ENCODE measurements at regions not wholly inside any gene's neighbourhood (a gene's known extent, or its start where the extent isn't known, plus 50 kb on each side); places are given as distances from the start of the nearest gene placed in this dataset.

DNA sequence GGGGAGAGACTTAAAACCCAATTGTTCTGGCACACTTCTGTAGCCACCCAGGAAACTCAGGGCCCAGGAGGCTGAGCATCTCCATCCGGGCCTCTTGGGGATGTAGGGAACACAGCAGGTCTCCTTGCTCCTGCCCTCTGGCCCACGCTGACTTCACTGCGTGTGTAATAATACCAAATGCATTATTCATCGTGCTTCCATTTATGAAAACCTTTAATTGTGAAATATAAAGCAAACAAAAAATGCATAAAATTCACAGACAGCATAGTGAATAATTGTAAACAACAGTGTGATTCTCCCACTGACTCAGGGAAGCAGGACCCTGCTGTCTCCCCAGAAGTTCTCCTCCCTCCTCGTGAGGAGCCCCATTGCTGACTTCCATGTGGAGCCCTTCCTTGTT lies 70.3 kb upstream of the SHH start (continued):
- no peak for TF ChIP-seq PHF8 (IDR thresholded peaks at IDR 0.05; ENCODE audit: borderline replicate concordance, low read depth)

DNA sequence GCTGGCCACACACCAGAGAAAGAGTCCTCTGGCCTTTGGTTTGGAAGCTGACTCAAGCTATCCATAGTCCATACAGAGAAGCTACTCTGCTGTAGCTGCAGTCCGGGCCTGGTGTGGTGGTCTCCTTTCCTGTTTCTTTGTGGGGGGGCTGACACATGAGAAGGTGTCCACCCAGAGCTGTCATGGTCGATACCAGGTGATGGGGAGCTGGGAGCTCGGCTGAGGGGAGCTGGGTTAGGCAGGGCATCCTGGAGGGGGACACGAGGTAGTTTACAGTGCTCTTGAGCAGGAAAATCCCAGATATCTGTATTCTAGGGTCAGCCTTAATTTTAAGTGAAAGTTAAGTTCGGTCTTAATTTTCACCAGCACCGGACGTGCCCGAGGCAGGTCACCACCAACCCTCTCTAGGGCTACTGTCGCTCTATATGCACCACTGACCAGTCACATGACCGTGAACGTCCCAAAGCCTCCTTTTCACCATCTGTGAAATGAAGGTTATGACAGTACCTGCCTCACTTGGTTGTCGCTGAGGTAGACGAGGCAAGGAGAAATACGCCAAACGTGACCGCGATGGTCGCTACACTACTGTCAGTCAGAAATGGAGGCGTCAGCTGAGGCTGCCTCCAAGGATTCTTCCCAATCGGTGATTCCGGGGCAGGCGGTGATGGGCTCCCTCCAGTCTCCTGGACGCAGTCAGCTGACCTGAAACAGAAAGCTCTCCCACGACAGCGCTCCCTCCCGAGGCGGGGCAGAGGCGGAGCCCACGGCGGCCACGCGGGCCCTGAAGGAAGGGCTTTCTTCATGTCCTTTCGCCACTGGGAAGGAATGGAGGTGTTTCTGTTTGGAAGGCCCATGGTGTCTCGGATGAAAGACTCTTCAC lies 69.4 kb upstream of the SHH start:
- ATAC-seq (no peak), DNase-seq (ENCODE audit: low read depth in 1 of 2, low spot score in 1 of 2) (no peak), FAIRE-seq (no peak)
- TF ChIP-seq FOSB (CRISPR knock-in tag; IDR thresholded peaks at IDR 0.05): no peak
- TF ChIP-seq, protein P1, sequence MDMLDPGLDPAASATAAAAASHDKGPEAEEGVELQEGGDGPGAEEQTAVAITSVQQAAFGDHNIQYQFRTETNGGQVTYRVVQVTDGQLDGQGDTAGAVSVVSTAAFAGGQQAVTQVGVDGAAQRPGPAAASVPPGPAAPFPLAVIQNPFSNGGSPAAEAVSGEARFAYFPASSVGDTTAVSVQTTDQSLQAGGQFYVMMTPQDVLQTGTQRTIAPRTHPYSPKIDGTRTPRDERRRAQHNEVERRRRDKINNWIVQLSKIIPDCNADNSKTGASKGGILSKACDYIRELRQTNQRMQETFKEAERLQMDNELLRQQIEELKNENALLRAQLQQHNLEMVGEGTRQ (IDR thresholded peaks at IDR 0.05): peak; percentile 32; the same call in 1 of the 2 replicates
- CTCF ChIA-PET: interaction anchor here (0.9 to 2.2 kb wide), 2 partner anchors 19 to 72 kb away, joined by 3 to 7 read pairs; no protein-coding TSS in a partner anchor
- POLR2A ChIA-PET: no interaction called here
- peaks cover 43% of the 10 kb centered on the region for H3K4me1 ChIP-seq
- H3K9me3 ChIP-seq: no peaks in the 10 kb centered on the region
- peak overlapping the region; percentile 41; the same call in 2 of the 3 replicates for H3K4me2 ChIP-seq
- H3K4me3 ChIP-seq: no peak overlapping the region
- H3K27ac ChIP-seq: peak overlapping the region; percentile 68 to 83
- 94% methylated on average over 32 of the region's 34 CpGs for WGBS (ENCODE audit: missing lambda C conversion rate)

DNA sequence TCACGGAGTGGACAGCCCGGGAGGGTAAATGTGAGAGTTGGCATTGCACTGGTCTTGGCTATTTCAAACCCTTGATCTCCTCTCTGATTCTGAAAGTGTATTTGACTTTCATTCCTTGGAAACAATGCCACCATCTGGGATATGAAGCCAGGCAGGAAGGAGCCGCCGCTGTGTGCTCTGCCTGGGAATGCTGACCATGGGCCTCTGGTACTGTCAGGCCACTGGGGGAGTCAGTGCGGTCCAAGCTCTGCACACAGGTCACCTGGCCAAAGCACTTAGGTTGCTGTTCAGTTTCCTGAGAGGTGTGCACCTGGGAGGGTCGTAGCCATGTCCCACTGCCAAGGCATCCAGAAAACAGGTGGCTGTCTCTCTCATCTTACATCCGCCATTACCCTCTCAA lies 68.5 kb upstream of the SHH start:
- TF ChIP-seq HOXA7 (CRISPR knock-in tag; IDR thresholded peaks at IDR 0.05) (no peak), MAFK (IDR thresholded peaks at IDR 0.05; ENCODE audit: partially characterized antibody) (no peak), TP53 (CRISPR knock-in tag; IDR thresholded peaks at IDR 0.05) (no peak), ZNF302 (CRISPR knock-in tag; IDR thresholded peaks at IDR 0.05) (no peak), NPAS2 (CRISPR knock-in tag; IDR thresholded peaks at IDR 0.05; ENCODE audit: borderline replicate concordance) (no peak), JUNB (IDR thresholded peaks at IDR 0.05) (no peak), TFCP2L1 (CRISPR knock-in tag; IDR thresholded peaks at IDR 0.05) (no peak)
- TF ChIP-seq, protein P2, sequence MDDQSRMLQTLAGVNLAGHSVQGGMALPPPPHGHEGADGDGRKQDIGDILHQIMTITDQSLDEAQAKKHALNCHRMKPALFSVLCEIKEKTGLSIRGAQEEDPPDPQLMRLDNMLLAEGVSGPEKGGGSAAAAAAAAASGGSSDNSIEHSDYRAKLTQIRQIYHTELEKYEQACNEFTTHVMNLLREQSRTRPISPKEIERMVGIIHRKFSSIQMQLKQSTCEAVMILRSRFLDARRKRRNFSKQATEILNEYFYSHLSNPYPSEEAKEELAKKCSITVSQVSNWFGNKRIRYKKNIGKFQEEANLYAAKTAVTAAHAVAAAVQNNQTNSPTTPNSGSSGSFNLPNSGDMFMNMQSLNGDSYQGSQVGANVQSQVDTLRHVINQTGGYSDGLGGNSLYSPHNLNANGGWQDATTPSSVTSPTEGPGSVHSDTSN (IDR thresholded peaks at IDR 0.05): no peak
- TF ChIP-seq, protein P3, sequence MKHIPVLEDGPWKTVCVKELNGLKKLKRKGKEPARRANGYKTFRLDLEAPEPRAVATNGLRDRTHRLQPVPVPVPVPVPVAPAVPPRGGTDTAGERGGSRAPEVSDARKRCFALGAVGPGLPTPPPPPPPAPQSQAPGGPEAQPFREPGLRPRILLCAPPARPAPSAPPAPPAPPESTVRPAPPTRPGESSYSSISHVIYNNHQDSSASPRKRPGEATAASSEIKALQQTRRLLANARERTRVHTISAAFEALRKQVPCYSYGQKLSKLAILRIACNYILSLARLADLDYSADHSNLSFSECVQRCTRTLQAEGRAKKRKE (CRISPR knock-in tag; IDR thresholded peaks at IDR 0.05; ENCODE audit: low read depth): no peak
- H3K4me2 ChIP-seq: no peak overlapping the region
- H3K4me3 ChIP-seq: no peak overlapping the region
- POLR2A ChIA-PET: no interaction called here
- no peak for ATAC-seq
- FAIRE-seq: no peak
- CTCF ChIA-PET: interaction anchor here (2.2 kb wide), 1 partner anchor 18 kb away, joined by 7 read pairs; no protein-coding TSS in a partner anchor
- WGBS (ENCODE audit: missing lambda C conversion rate): 88% methylated on average over 7 of the region's 7 CpGs
- no peaks in the 10 kb centered on the region for H3K9me3 ChIP-seq
- peak overlapping the region; percentile 14 to 83; a peak in 3 of 6 replicates for H3K27ac ChIP-seq
- peaks cover 40% of the 10 kb centered on the region for H3K4me1 ChIP-seq
- no peak for DNase-seq (ENCODE audit: low read depth in 1 of 2, low spot score in 1 of 2)

DNA sequence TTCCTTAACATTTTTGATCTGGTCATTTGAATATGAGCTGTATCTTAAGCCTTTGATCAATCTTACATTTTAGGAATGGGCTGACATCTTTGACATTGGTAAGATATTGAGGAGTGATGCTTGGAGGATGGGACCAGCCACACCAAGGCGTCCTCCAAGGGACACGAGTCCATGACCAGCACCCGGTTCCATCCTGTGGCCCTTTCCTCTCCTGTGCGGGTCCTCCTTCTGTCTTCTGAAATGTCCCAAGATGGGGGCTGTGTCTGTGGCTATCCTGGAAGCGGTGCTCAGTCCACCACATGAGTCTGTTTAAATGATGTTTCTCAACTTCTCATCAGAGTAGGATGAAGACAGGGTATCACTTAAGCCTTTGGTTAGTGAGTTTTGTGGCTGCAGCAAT lies 67.3 kb upstream of the SHH start:
- ChIA-PET CTCF (interaction anchor here (1.8 to 2.2 kb wide), 2 partner anchors 16 to 19 kb away, joined by 7 to 8 read pairs; no protein-coding TSS in a partner anchor), POLR2A (no interaction called here)
- TF ChIP-seq KDM1A (IDR thresholded peaks at IDR 0.05; ENCODE audit: low read depth): no peak
- TF ChIP-seq FOSB (CRISPR knock-in tag; IDR thresholded peaks at IDR 0.05): no peak
- TF ChIP-seq TP53 (CRISPR knock-in tag; IDR thresholded peaks at IDR 0.05): no peak
- TF ChIP-seq SMC3 (IDR thresholded peaks at IDR 0.05): no peak
- no peak for TF ChIP-seq HDAC2 (IDR thresholded peaks at IDR 0.05)
- no peak for TF ChIP-seq ESRRA (IDR thresholded peaks at IDR 0.05; ENCODE audit: borderline replicate concordance, low read length)
- TF ChIP-seq TFCP2L1 (CRISPR knock-in tag; IDR thresholded peaks at IDR 0.05): no peak
- TF ChIP-seq EHMT2 (IDR thresholded peaks at IDR 0.05; ENCODE audit: low read depth): no peak
- no peaks in the 10 kb centered on the region for H3K9me3 ChIP-seq
- ATAC-seq (no peak), DNase-seq (ENCODE audit: low read depth in 1 of 2, low spot score in 1 of 2) (no peak), FAIRE-seq (no peak)
- 78% methylated on average over 5 of the region's 5 CpGs for WGBS (ENCODE audit: missing lambda C conversion rate)
- no peak overlapping the region for H3K4me3 ChIP-seq
- no peak overlapping the region for H3K4me2 ChIP-seq
- peaks cover 31% of the 10 kb centered on the region for H3K4me1 ChIP-seq
- peak overlapping the region in 1 of 2 experiments; percentile 25; a peak in 1 of 6 replicates for H3K27ac ChIP-seq
